ENCODE measurements at regions not wholly inside any gene's neighbourhood (a gene's known extent, or its start where the extent isn't known, plus 50 kb on each side); places are given as distances from the start of the nearest gene placed in this dataset.

DNA sequence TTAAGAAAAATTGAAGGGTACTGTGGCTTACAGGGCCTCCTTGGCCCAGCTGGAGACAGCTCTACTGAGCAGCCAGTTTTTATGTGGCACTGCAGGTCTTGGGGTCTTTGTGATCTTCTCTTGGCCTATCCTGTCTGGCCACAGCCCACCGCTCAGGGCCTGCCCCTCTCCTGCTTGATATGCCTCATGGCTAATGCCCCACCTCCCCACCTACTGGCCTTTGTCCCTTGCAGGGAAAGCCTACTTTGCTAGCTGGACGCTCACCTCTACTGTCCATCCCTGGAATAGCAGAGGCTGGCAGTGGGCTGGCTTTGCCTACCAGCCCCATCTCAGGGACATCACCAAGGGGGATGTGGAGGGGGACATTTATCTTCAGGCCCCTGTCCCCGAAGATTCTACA, 134.1 kb downstream of the PJA1 start:
- H3K27ac ChIP-seq: no peak overlapping the region
- intact Hi-C loops (cut with DNase I): no loop called here
- no peaks in the 10 kb centered on the region for H3K36me3 ChIP-seq
- peak in 1 of 2 donors; percentile 55 for DNase-seq (ENCODE audit: extremely low spot score in 2 of 2)
- H3K9me3 ChIP-seq: no peaks in the 10 kb centered on the region
- TF ChIP-seq, protein P1, sequence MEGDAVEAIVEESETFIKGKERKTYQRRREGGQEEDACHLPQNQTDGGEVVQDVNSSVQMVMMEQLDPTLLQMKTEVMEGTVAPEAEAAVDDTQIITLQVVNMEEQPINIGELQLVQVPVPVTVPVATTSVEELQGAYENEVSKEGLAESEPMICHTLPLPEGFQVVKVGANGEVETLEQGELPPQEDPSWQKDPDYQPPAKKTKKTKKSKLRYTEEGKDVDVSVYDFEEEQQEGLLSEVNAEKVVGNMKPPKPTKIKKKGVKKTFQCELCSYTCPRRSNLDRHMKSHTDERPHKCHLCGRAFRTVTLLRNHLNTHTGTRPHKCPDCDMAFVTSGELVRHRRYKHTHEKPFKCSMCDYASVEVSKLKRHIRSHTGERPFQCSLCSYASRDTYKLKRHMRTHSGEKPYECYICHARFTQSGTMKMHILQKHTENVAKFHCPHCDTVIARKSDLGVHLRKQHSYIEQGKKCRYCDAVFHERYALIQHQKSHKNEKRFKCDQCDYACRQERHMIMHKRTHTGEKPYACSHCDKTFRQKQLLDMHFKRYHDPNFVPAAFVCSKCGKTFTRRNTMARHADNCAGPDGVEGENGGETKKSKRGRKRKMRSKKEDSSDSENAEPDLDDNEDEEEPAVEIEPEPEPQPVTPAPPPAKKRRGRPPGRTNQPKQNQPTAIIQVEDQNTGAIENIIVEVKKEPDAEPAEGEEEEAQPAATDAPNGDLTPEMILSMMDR (IDR thresholded peaks at IDR 0.05): no peak
- TF ChIP-seq POLR2AphosphoS5 (IDR thresholded peaks at IDR 0.05; ENCODE audit: insufficient read depth in 1 of 2, low read depth in 1 of 2) (no peak), POLR2A (IDR thresholded peaks at IDR 0.05) (no peak)
- no peaks in the 10 kb centered on the region for H3K4me1 ChIP-seq
- H3K27me3 ChIP-seq: no peaks in the 10 kb centered on the region
- H3K4me3 ChIP-seq: no peak overlapping the region

GRCh38 chrX:69029771-69030170, 135.5 kb downstream of the PJA1 start:
- intact Hi-C loops (cut with DNase I): no loop called here
- TF ChIP-seq POLR2A (IDR thresholded peaks at IDR 0.05): no peak

GRCh38 chrX:69028761-69029120, 136.5 kb downstream of the PJA1 start:
- Histone ChIP-seq H3K4me3 (no peak overlapping the region), H3K9me3 (no peaks in the 10 kb centered on the region), H3K4me1 (no peaks in the 10 kb centered on the region), H3K27ac (no peak overlapping the region), H3K27me3 (no peaks in the 10 kb centered on the region), H3K36me3 (no peaks in the 10 kb centered on the region)
- intact Hi-C loops (cut with DNase I): no loop called here
- TF ChIP-seq, protein P1 (IDR thresholded peaks at IDR 0.05): no peak
- TF ChIP-seq POLR2A (IDR thresholded peaks at IDR 0.05) (no peak), POLR2AphosphoS5 (IDR thresholded peaks at IDR 0.05; ENCODE audit: insufficient read depth in 1 of 2, low read depth in 1 of 2) (no peak)
- DNase-seq (ENCODE audit: extremely low spot score in 2 of 2): peak; percentile 43 to 60

More at GRCh38 chrX:69029771-69030170, 135.5 kb downstream of the PJA1 start:
- Histone ChIP-seq H3K4me3 (no peak overlapping the region), H3K36me3 (no peaks in the 10 kb centered on the region), H3K9me3 (no peaks in the 10 kb centered on the region), H3K4me1 (no peaks in the 10 kb centered on the region), H3K27ac (no peak overlapping the region), H3K27me3 (no peaks in the 10 kb centered on the region)
- DNase-seq (ENCODE audit: extremely low spot score in 2 of 2): peak; percentile 10 to 55

GRCh38 chrX:69028006-69028760, 137.1 kb downstream of the PJA1 start:
- Histone ChIP-seq H3K4me1 (no peaks in the 10 kb centered on the region), H3K27ac (peak overlapping the region; percentile 55), H3K4me3 (no peak overlapping the region), H3K27me3 (no peaks in the 10 kb centered on the region), H3K9me3 (no peaks in the 10 kb centered on the region), H3K36me3 (no peaks in the 10 kb centered on the region)
- peak; percentile 7 to 56 for DNase-seq (ENCODE audit: extremely low spot score in 2 of 2)
- TF ChIP-seq POLR2AphosphoS5 (IDR thresholded peaks at IDR 0.05; ENCODE audit: insufficient read depth in 1 of 2, low read depth in 1 of 2) (no peak), POLR2A (IDR thresholded peaks at IDR 0.05) (no peak)
- TF ChIP-seq, protein P1 (IDR thresholded peaks at IDR 0.05): no peak
- intact Hi-C loops (cut with DNase I): no loop called here

DNA sequence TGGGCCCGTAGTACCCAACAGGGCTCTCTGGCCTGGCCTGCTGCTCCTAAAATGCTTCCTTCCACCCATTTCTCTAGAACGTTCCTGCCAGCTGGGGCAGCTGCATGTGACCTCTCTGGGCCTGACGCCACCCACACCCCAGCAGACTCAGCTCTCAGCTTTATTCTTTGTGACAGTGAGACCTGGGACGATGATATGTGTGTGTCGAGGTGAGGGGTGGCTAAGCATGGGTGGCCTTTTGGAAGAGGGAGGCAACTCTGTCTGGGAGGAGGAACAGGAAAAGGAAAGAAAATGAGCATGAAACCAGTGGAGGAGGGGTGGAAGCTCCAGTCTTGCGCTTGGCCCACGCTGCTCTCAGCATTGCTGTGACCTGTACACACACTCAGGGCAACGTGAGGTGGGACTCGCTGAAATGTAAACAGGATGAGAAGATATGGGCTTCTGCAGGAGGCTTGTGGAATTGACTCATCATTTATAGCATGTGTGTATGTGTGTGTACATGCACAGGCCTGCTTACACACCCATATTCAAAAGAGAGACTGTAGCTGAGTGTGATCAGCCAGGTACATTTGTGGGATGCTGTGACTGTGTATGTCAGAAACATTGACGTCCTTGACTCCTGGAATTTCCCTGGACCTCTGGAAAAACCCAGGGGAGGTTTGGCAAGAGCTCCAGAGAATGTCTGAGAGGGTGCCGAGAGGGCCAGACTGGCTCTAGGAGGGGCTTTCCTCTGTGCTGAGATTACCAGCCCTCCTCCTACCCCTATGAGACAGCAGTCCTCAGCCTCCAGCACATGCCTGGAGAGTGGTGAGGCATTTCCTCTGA, 137.9 kb downstream of the PJA1 start:
- DNase-seq (ENCODE audit: extremely low spot score in 2 of 2): peak; percentile 85 to 91
- no peaks in the 10 kb centered on the region for H3K9me3 ChIP-seq
- H3K4me1 ChIP-seq: no peaks in the 10 kb centered on the region
- TF ChIP-seq POLR2AphosphoS5 (IDR thresholded peaks at IDR 0.05; ENCODE audit: insufficient read depth in 1 of 2, low read depth in 1 of 2) (peak in 1 of 2 donors; percentile 14), POLR2A (IDR thresholded peaks at IDR 0.05) (no peak)
- H3K27me3 ChIP-seq: no peaks in the 10 kb centered on the region
- H3K4me3 ChIP-seq: no peak overlapping the region
- H3K27ac ChIP-seq: peak overlapping the region; percentile 55
- H3K36me3 ChIP-seq: no peaks in the 10 kb centered on the region
- intact Hi-C loops (cut with DNase I): no loop called here
